ENCODE measurements at regions not wholly inside any gene's neighbourhood (a gene's known extent, or its start where the extent isn't known, plus 50 kb on each side); places are given as distances from the start of the nearest gene placed in this dataset.
A peak's percentile ranks its signal among the peaks of the same experiment; 100 is the strongest.

DNA sequence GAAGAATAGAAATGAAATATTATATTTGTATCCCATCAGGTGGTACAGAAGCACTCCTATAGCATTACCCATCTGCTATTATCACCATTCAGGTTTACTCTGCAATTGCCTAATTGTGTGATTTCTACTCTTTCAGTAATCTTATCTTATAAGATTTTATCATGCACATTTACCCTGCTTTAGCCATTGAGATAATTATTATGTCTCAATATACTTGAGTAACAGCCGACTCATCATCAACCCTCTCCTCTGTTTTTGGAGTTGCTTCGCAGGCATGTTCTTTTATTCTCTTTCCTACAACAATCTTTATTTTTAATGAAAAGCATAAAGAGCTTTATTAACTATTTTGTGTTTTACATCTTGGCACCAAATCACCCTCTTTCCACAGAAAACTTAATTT is 419.9 kb downstream of the LRIG3 start:
- Histone ChIP-seq H3K36me3 (ENCODE audit: control insufficient read depth, insufficient read depth, low read length) (no peaks in the 10 kb centered on the region), H3K4me3 (ENCODE audit: low read depth in 2 of 2, low read length in 2 of 2) (no peak overlapping the region), H3K27ac (ENCODE audit: low read length) (no peak overlapping the region), H3K4me1 (ENCODE audit: control insufficient read depth, insufficient read depth, low read length) (no peaks in the 10 kb centered on the region), H3K9me3 (ENCODE audit: control insufficient read depth, insufficient read depth, low read depth, low read length) (no peaks in the 10 kb centered on the region), H3K27me3 (ENCODE audit: control insufficient read depth, insufficient read depth, low read length) (no peaks in the 10 kb centered on the region)
- TF ChIP-seq, protein P1, sequence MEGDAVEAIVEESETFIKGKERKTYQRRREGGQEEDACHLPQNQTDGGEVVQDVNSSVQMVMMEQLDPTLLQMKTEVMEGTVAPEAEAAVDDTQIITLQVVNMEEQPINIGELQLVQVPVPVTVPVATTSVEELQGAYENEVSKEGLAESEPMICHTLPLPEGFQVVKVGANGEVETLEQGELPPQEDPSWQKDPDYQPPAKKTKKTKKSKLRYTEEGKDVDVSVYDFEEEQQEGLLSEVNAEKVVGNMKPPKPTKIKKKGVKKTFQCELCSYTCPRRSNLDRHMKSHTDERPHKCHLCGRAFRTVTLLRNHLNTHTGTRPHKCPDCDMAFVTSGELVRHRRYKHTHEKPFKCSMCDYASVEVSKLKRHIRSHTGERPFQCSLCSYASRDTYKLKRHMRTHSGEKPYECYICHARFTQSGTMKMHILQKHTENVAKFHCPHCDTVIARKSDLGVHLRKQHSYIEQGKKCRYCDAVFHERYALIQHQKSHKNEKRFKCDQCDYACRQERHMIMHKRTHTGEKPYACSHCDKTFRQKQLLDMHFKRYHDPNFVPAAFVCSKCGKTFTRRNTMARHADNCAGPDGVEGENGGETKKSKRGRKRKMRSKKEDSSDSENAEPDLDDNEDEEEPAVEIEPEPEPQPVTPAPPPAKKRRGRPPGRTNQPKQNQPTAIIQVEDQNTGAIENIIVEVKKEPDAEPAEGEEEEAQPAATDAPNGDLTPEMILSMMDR (IDR thresholded peaks at IDR 0.05): no peak
- TF ChIP-seq, protein P2, sequence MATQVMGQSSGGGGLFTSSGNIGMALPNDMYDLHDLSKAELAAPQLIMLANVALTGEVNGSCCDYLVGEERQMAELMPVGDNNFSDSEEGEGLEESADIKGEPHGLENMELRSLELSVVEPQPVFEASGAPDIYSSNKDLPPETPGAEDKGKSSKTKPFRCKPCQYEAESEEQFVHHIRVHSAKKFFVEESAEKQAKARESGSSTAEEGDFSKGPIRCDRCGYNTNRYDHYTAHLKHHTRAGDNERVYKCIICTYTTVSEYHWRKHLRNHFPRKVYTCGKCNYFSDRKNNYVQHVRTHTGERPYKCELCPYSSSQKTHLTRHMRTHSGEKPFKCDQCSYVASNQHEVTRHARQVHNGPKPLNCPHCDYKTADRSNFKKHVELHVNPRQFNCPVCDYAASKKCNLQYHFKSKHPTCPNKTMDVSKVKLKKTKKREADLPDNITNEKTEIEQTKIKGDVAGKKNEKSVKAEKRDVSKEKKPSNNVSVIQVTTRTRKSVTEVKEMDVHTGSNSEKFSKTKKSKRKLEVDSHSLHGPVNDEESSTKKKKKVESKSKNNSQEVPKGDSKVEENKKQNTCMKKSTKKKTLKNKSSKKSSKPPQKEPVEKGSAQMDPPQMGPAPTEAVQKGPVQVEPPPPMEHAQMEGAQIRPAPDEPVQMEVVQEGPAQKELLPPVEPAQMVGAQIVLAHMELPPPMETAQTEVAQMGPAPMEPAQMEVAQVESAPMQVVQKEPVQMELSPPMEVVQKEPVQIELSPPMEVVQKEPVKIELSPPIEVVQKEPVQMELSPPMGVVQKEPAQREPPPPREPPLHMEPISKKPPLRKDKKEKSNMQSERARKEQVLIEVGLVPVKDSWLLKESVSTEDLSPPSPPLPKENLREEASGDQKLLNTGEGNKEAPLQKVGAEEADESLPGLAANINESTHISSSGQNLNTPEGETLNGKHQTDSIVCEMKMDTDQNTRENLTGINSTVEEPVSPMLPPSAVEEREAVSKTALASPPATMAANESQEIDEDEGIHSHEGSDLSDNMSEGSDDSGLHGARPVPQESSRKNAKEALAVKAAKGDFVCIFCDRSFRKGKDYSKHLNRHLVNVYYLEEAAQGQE (IDR thresholded peaks at IDR 0.05; ENCODE audit: insufficient read depth in 1 of 2, low read depth in 2 of 2, low read length in 1 of 2): no peak
- TF ChIP-seq POLR2AphosphoS5 (IDR thresholded peaks at IDR 0.05; ENCODE audit: low read depth, low read length) (no peak), TCF7L2 (IDR thresholded peaks at IDR 0.05; ENCODE audit: low read depth, low read length) (no peak), SIN3A (IDR thresholded peaks at IDR 0.05; ENCODE audit: borderline replicate concordance, insufficient read depth, low read depth, low read length) (no peak)
- POLR2A ChIA-PET: no interaction called here
- BruUV-seq (replicated peaks): no TSS peak
- CTCF ChIA-PET: no interaction called here
- no peak for DNase-seq (ENCODE audit: low read depth, low spot score)
- no peak for ATAC-seq
- in situ Hi-C loops (cut with HindIII; ENCODE audit: low pct_unique_long_range_greater_than_20kb, low sequenced_read_pairs) (no loop called here), intact Hi-C loops (cut with micrococcal nuclease; ENCODE audit: unreplicated experiment) (no loop called here)

- TF ChIP-seq, protein P1 (IDR thresholded peaks at IDR 0.05): no peak
- TF ChIP-seq, protein P2 (IDR thresholded peaks at IDR 0.05; ENCODE audit: insufficient read depth in 1 of 2, low read depth in 2 of 2, low read length in 1 of 2): no peak
- TF ChIP-seq TCF7L2 (IDR thresholded peaks at IDR 0.05; ENCODE audit: low read depth, low read length): no peak
- no peak for TF ChIP-seq SIN3A (IDR thresholded peaks at IDR 0.05; ENCODE audit: borderline replicate concordance, insufficient read depth, low read depth, low read length)
- no peak for TF ChIP-seq POLR2AphosphoS5 (IDR thresholded peaks at IDR 0.05; ENCODE audit: low read depth, low read length)
- CTCF ChIA-PET: no interaction called here
- DNase-seq (ENCODE audit: low read depth, low spot score) (no peak), ATAC-seq (no peak)
- peak overlapping the region; percentile 13; the same call in 1 of the 2 replicates for H3K27ac ChIP-seq (ENCODE audit: low read length)
- no peaks in the 10 kb centered on the region for H3K27me3 ChIP-seq (ENCODE audit: control insufficient read depth, insufficient read depth, low read length)
- no TSS peak for BruUV-seq (replicated peaks)
- H3K9me3 ChIP-seq (ENCODE audit: control insufficient read depth, insufficient read depth, low read depth, low read length): no peaks in the 10 kb centered on the region
- POLR2A ChIA-PET: no interaction called here
- no peaks in the 10 kb centered on the region for H3K4me1 ChIP-seq (ENCODE audit: control insufficient read depth, insufficient read depth, low read length)
- no peaks in the 10 kb centered on the region for H3K36me3 ChIP-seq (ENCODE audit: control insufficient read depth, insufficient read depth, low read length)
- no peak overlapping the region for H3K4me3 ChIP-seq (ENCODE audit: low read depth in 2 of 2, low read length in 2 of 2)
- intact Hi-C loops (cut with micrococcal nuclease; ENCODE audit: unreplicated experiment): no loop called here
- in situ Hi-C loops (cut with HindIII; ENCODE audit: low pct_unique_long_range_greater_than_20kb, low sequenced_read_pairs): no loop called here
Measured at GRCh38 chr12:58502226-58502625, 418.1 kb downstream of the LRIG3 start.

Data from Panc1 (cell line).